KMS-11 (cell line): ENCODE measurements at regions not wholly inside any gene's neighbourhood (a gene's known extent, or its start where the extent isn't known, plus 50 kb on each side); places are given as distances from the start of the nearest gene placed in this dataset.

Source experiments
- H2AFZ ChIP-seq: fragments of 200-600 bp; sonication (generic); 2 replicates; pipeline ENCODE4 v1.6.1; 2016; ENCODE audit warnings: antibody characterized with exemption, mixed run types, low read depth
- H3K27ac ChIP-seq: fragments of 200-600 bp; sonication (generic); 2 replicates; pipeline ENCODE4 v1.6.1; 2016; ENCODE audit warnings: mild to moderate bottlenecking, mixed run types
- H3K27me3 ChIP-seq: fragments of 200-600 bp; sonication (generic); 2 replicates; pipeline ENCODE4 v1.6.1; 2017; ENCODE audit warnings: mild to moderate bottlenecking, low read depth, mixed run types, moderate library complexity; ENCODE audit not compliant: insufficient read depth
- H3K36me3 ChIP-seq: fragments of 200-600 bp; sonication (generic); 2 replicates; pipeline ENCODE4 v1.6.1; 2017; ENCODE audit warnings: mild to moderate bottlenecking, mixed run types; ENCODE audit not compliant: insufficient read depth
- H3K4me1 ChIP-seq: fragments of 200-600 bp; sonication (generic); 2 replicates; pipeline ENCODE4 v1.6.1; 2016; ENCODE audit warnings: mild to moderate bottlenecking, low read depth, mixed run types; ENCODE audit not compliant: poor library complexity, severe bottlenecking
- H3K4me2 ChIP-seq: fragments of 200-600 bp; sonication (generic); 2 replicates; pipeline ENCODE4 v1.7.0; 2016; ENCODE audit warnings: mild to moderate bottlenecking, mixed run types
- H3K4me3 ChIP-seq: fragments of 200-600 bp; sonication (generic); IDR thresholded peaks from 2 replicates; pipeline ENCODE4 v1.6.1; 2017; ENCODE audit warnings: low read depth, low read length, mixed read lengths; ENCODE audit not compliant: insufficient read depth
- H3K79me2 ChIP-seq: fragments of 200-600 bp; sonication (generic); 2 replicates; pipeline ENCODE4 v1.6.1; 2016; ENCODE audit warnings: low read depth, mixed run types; ENCODE audit not compliant: insufficient read depth
- H3K9ac ChIP-seq: fragments of 200-600 bp; sonication (generic); 2 replicates; pipeline ENCODE4 v1.6.1; 2016; ENCODE audit warnings: mild to moderate bottlenecking, mixed run types
- H4K20me1 ChIP-seq: fragments of 200-600 bp; sonication (generic); 2 replicates; pipeline ENCODE4 v1.6.1; 2016; ENCODE audit warnings: mild to moderate bottlenecking, mixed run types; ENCODE audit not compliant: insufficient read depth
- TF ChIP-seq, protein P1 (sequence below): fragments of 200-600 bp; sonication (generic); conservative IDR thresholded peaks from 2 replicates; pipeline ENCODE4 v1.6.1; 2017; ENCODE audit warnings: low read depth, mild to moderate bottlenecking, antibody characterized with exemption, low read length, moderate library complexity, mixed read lengths

DNA sequence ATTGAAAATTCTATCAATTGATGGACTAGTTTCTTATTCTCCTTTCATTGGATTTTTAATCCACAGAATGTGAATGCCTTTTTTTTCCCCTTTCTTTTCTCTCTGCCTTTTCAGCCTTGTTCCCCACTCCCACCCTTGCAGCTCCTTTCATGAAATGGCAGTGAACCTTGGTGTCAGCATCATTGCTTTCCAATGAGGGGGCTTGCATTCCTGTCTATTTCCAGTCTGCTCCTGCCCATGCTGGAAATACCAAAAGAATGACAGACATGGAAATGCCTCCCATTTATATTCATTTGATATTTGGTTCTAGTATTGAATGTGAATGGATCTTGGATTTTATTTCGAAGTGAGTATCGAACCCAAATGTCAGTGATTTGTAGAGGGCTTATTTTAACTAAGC is 162.7 kb upstream of the SGCD start:
- Histone ChIP-seq H3K4me3 (no peak overlapping the region), H3K4me2 (no peak overlapping the region), H3K4me1 (no peaks in the 10 kb centered on the region), H3K9ac (no peak overlapping the region), H4K20me1 (no peaks in the 10 kb centered on the region), H3K36me3 (no peaks in the 10 kb centered on the region), H3K27ac (no peak overlapping the region), H2AFZ (no peak overlapping the region), H3K27me3 (no peaks in the 10 kb centered on the region), H3K79me2 (no peaks in the 10 kb centered on the region)
- TF ChIP-seq, protein P1, sequence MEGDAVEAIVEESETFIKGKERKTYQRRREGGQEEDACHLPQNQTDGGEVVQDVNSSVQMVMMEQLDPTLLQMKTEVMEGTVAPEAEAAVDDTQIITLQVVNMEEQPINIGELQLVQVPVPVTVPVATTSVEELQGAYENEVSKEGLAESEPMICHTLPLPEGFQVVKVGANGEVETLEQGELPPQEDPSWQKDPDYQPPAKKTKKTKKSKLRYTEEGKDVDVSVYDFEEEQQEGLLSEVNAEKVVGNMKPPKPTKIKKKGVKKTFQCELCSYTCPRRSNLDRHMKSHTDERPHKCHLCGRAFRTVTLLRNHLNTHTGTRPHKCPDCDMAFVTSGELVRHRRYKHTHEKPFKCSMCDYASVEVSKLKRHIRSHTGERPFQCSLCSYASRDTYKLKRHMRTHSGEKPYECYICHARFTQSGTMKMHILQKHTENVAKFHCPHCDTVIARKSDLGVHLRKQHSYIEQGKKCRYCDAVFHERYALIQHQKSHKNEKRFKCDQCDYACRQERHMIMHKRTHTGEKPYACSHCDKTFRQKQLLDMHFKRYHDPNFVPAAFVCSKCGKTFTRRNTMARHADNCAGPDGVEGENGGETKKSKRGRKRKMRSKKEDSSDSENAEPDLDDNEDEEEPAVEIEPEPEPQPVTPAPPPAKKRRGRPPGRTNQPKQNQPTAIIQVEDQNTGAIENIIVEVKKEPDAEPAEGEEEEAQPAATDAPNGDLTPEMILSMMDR = no peak

DNA sequence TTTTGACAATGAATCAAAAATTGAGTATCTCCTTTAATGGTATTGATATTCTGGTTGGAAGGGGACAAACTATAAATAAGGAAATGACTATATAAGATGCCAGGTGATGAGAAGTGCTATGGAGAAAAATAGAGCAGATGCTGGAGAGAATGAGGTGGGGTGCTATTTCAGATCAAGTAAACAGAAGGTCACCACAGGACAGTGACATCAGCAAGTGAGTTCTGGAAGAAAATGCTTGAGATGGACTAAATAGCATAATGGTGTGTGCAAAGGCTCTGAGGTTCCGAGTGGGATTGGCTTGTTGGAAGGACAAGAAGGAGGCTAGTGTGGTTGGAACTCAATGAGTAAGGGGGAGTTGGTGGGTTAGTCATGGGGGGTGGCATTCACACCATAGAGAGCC is 157.5 kb upstream of the SGCD start:
- no peak overlapping the region for H3K9ac ChIP-seq
- H3K4me3 ChIP-seq = no peak overlapping the region
- no peaks in the 10 kb centered on the region for H3K27me3 ChIP-seq
- TF ChIP-seq, protein P1 = no peak
- H4K20me1 ChIP-seq = no peaks in the 10 kb centered on the region
- H2AFZ ChIP-seq = no peak overlapping the region
- no peaks in the 10 kb centered on the region for H3K36me3 ChIP-seq
- no peaks in the 10 kb centered on the region for H3K4me1 ChIP-seq
- no peak overlapping the region for H3K27ac ChIP-seq
- H3K79me2 ChIP-seq = no peaks in the 10 kb centered on the region
- no peak overlapping the region for H3K4me2 ChIP-seq

DNA sequence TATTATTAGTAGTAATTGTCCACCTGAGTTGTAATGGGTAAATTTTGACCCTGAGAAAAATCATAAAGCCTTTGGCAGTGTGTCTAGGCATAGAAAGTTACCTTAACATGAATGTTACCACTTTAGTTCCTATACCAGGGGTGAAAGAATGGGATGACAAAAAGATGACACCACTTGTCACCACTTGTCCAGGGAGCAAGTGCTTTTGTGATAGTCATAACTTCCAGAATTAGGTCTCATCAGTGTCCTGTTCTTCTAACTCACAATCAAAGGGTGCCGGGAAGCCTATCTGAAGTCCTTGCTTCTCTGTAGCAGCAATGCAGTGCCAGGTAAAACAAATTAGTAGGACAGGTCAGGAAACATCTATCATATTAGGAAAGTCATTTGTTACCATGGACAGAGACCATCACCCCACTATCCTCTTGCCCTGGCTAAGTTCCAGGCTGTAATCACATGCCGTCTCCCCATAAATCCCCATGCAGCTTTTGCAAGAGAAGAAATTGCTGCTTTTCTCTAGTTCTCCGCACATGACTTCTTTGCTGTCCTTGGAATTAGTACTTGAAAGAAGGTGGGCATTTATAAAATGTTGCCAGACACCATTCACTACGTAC is 156.5 kb upstream of the SGCD start:
- TF ChIP-seq, protein P1 = no peak
- no peak overlapping the region for H3K4me3 ChIP-seq
- H3K4me2 ChIP-seq = no peak overlapping the region
- H2AFZ ChIP-seq = no peak overlapping the region
- H3K27me3 ChIP-seq = no peaks in the 10 kb centered on the region
- H3K4me1 ChIP-seq = no peaks in the 10 kb centered on the region
- no peaks in the 10 kb centered on the region for H3K36me3 ChIP-seq
- H3K27ac ChIP-seq = no peak overlapping the region
- no peaks in the 10 kb centered on the region for H4K20me1 ChIP-seq
- H3K79me2 ChIP-seq = no peaks in the 10 kb centered on the region
- H3K9ac ChIP-seq = no peak overlapping the region

DNA sequence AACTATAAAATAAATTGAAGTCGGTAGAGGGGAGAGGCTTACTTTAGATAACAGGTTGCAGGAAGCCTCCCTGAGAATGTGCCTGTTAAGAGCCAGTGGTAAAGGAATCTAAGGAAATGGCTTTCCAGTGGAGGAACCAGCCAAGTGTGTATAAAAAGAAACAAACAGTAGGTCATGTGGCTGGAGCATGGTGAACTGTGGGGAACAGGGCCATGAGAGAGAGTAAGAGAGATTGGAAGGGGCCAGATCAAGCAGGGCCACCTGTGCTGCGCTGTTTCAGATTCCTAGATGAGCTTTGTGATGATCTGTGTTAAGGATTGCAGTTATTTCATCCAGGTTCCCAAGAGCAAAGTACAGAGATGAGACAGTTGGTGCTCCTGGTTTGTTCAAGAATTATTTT is 152.7 kb upstream of the SGCD start:
- TF ChIP-seq, protein P1 = no peak
- H3K9ac ChIP-seq = no peak overlapping the region
- no peak overlapping the region for H2AFZ ChIP-seq

More for the DNA sequence above, 152.7 kb upstream of the SGCD start:
- no peak overlapping the region for H3K4me2 ChIP-seq
- no peak overlapping the region for H3K4me3 ChIP-seq
- H3K36me3 ChIP-seq = no peaks in the 10 kb centered on the region
- no peak overlapping the region for H3K27ac ChIP-seq
- no peaks in the 10 kb centered on the region for H3K79me2 ChIP-seq
- H4K20me1 ChIP-seq = no peaks in the 10 kb centered on the region
- H3K27me3 ChIP-seq = no peaks in the 10 kb centered on the region
- no peaks in the 10 kb centered on the region for H3K4me1 ChIP-seq
